Amniotic epithelial cell (primary cell): ENCODE measurements at regions not wholly inside any gene's neighbourhood (a gene's known extent, or its start where the extent isn't known, plus 50 kb on each side); places are given as distances from the start of the nearest gene placed in this dataset.
"Not testable (repeated sequence)": the region's sequence is repeated elsewhere in the genome, so short reads cannot be mapped to it uniquely, and the experiment has no call there.

ENCODE experiments used
- DNase-seq: peaks from one replicate; pipeline ENCODE4 v3.0.0-alpha.2; 2010; ENCODE audit warnings: low read depth

- not testable (repeated sequence) for DNase-seq
Observed at GRCh38 chr1:146883190-146883589, 54.9 kb upstream of the NBPF12 start.

DNA sequence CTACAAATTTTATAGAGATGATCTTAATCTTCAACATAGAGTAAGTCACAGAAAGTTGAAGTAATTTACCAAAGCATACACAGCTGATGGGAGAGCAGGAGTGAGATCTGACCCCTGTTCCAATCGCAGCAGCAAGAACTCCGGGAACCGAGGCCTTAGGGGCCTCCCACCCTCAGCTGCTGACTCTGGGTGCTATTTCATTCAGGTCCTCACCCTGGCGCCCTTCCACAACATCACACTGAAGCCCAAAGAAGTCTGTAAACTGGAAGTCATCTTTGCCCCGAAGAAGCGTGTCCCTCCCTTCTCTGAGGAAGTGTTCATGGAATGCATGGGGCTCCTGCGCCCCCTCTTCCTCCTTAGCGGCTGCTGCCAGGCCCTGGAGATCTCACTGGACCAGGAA is 57.0 kb upstream of the NBPF12 start:
- not testable (repeated sequence) for DNase-seq

DNA sequence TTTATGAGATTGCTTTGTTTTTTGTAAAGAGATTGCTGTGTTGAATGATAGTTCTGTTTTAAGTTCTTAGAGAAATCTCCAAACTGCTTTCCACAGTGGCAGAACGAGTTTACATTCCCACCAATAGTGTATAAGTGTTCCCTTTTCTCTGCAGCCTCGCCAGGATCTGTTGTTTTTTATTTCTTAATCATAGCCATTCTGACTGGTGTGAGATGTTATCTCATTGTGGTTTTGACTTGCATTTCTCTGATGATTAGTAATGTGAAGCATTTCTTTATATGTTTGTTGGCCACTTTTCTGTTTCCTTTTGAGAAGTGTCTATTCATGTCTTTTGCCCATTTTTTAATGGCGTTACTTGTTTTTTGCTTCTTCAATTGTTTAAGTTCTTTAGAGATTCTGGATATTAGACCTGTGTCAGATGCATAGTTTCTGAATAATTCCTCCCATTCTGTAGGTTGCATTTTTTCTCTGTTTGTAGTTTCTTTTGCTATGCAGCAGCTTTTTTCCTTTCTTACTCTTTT is 74.3 kb upstream of the NBPF12 start:
- DNase-seq = not testable (repeated sequence)

DNA sequence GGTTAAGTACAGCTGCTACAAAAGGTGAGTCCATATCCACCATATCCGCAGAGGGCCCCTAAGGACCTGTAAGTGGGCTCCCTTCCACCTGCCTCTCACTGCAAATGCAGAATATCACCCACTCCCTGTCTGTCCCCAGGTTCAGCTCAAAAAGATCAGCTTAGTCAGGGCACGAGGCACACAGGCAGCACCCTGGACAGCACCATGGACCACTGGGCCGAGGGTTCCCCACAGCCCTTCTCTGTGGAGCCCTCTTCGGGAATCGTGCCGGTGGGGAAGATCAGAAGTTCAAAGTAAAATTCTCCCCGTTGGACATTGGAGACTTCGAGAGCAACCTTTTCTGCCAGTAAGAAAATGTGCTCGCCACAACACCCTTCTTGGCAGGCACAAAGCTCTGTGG is 85.0 kb upstream of the NBPF12 start:
- DNase-seq = not testable (repeated sequence)

DNA sequence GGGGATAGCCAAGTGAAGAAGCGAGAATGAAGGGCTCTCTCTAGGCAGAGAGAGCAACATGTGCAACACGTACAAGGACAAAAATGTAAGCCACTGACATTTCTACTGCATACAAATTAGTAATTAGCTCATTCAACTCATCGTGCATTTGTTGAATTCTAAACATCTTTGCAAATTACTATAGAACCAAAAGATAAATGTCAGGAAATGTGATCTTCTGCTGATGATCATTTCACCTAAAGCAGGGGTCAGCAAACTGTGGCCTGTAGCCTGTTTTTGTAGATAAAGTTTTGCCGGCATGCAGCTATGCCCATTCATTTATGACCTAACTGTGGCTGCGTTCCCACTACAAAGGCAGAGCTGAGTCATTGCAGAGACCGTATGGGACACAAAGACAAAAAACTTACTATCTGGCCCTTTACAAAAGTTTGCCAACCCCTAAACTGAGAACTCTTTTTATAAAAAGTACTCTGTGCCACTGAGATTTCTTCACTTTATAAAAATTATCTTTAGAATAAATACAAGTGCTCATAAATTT is 87.7 kb upstream of the NBPF12 start:
- not testable (repeated sequence) for DNase-seq

GRCh38 chr1:146838725-146839124 is 99.4 kb upstream of the NBPF12 start:
- DNase-seq = not testable (repeated sequence)

- not testable (repeated sequence) for DNase-seq
Observed at GRCh38 chr1:146826957-146827356, 111.2 kb upstream of the NBPF12 start.

- DNase-seq = not testable (repeated sequence)
Observed at GRCh38 chr1:146794236-146794635, 143.9 kb upstream of the NBPF12 start.

GRCh38 chr1:146792725-146793124 is 145.4 kb upstream of the NBPF12 start:
- DNase-seq = not testable (repeated sequence)

GRCh38 chr1:146784212-146784940 is 153.7 kb upstream of the NBPF12 start:
- DNase-seq = not testable (repeated sequence)

GRCh38 chr1:146781235-146781634 is 156.9 kb upstream of the NBPF12 start:
- DNase-seq = not testable (repeated sequence)

DNA sequence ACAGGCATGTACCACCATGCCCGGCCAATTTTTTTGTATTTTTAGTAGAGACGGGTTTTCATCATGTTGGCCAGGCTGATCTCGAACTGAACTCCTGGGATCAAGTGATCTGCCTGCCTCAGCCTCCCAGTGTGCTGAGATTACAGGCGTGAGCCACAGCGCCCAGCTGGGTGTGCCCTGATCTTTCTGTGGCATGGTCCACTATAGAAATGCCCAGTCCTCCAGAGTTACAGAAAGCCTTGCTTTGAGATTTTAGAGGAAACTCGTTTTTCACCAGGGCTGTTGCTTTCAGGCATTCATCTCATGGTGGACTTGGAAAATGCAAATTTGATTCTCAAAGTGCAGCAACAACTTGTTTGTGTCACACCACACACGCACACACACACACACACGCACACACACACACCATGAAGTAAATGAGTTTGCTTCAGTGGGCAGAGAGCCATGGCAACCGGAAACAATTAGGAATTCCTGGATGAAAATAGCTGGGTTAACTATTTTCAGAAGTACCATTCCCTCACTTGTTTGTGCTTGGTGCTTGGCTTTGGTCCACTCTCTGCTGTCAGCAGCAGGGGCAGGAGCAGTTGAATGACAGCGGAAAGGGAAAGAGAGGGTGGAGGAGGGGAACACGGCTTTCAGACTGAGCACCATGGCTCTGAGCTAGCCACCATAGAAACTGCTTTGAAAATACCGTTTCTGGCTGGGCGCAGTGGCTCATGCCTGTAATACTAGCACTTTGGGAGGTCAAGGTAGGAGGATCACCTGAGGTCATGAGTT is 160.1 kb upstream of the NBPF12 start:
- DNase-seq = not testable (repeated sequence)

- not testable (repeated sequence) for DNase-seq
Observed at GRCh38 chr1:146774988-146775387, 163.1 kb upstream of the NBPF12 start.

DNA sequence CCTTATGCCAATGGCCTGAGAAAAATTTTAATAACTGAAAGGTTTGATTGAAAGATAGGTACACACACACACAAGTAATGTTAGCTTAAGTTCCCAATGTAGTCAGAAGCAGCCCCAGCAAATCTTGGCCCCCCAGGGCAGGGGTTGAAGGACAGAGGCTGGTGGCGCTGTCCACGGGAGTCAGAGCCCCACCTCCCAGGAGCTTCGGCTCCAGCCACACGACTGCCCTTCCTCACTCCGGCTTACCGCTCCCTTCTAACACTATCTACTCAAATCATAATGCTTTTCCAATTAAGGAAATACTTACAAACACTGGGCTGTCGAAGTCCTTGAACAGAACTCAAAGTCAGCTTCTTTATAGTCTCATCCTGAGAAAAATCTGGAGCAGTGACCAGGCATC is 163.9 kb upstream of the NBPF12 start:
- not testable (repeated sequence) for DNase-seq

DNA sequence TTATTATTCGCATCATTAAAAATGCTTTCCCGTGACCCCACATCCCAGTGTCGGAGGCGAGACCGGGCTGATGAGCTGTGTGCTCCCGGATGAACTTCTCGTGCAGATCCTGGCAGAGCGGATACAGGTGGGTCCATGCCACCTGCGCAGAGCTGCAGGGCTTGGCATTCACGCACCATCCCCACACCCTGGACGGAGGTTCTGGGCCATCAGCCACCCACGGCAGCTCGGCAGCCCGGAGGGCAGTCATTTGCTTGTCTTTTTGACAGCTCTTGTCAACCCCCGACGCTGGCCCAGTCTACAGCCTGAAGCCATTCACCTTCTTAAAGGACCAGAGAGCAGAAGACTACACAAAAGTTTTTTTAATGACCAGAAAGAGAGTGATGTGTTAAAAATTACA is 166.7 kb upstream of the NBPF12 start:
- DNase-seq = not testable (repeated sequence)

DNA sequence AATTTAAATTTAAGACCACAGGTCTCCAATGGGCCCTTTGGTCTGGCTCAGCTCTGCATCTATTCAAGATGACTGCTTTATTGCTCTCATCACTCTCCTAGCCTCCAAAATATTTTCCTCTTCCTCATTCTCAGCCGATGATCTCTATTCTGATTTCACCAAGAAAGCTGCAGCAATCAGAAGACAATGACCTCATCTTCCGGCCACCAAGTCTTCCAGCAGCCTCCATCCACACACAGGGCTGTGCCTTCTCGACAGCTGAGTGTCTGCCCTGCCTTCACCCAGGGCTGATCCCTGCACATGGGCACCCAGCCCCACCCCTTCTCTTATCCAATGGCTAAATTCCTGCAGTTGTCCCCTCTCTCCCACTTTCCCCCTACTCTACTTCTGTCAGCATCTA is 167.1 kb upstream of the NBPF12 start:
- DNase-seq = not testable (repeated sequence)

- not testable (repeated sequence) for DNase-seq
Observed at GRCh38 chr1:146763234-146763633, 174.9 kb upstream of the NBPF12 start.

DNA sequence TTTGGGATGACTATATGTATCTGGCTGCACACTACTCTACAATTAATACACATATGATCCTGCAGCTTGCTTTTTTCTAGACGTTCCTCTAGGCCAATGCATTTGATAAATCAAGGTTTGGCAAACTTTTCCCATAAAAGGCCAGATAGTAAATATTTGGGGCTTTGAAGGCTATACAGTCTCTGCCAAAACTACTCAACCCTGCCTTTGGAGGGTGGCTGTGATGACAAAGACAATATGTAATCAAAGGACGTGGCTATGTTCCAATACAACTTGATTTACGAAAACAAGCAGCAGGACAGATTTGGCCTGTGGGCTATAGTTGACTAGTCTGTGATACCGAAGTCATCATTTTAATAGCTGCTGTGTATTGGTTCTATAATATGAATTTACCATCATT is 181.3 kb upstream of the NBPF12 start:
- DNase-seq = not testable (repeated sequence)

DNA sequence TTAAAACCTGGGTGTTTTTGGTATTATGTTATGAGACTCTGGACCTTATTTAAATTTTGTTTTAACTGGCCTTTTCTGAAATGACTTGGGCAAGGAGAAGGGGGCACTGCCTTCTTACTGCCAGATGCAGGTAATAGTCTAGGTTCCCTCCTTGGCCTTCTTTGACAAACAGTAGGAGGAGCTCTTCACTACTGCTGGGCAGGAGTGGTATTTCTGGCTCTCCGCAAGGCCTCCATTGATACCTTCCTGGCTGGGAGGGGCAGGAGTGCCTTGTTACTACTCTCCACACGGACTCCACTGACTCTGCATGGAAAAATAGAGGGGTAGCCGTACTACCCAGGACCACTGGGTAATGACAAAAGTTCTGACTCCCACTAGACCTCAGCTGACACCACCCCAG is 189.4 kb upstream of the NBPF12 start:
- DNase-seq = not testable (repeated sequence)

DNA sequence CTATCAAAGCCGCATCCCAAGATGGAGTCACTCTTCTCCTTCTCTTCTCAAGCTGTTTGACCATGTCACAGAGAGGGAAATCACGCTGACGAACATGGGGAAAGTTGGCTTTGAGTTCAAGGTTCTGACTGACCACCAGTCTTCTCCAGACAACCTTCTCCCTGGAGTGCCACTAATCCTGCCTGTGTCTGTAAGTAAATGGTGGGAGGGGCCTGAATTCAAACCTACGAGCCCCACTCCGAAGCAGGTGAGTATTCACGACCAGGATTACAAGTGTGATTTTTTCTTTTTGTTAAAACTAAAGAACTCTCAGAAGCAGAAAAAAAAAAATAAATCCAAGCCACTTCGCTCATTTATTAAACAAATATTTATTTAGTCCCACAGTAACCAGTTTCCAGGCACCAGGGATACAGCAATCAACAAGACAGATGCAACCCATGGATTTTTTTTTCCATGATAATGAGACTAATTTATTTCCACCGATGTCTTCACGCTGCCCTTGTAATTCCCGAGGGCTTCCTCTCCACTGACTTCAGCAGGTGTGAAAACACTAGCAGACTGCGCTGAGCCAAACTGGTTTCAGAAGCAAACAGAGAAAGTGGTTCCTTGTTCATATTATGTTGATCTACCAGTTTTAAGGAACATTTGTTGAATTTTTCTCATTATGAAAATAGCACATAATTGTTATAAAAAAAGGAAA is 206.0 kb upstream of the NBPF12 start:
- DNase-seq = not testable (repeated sequence)

DNA sequence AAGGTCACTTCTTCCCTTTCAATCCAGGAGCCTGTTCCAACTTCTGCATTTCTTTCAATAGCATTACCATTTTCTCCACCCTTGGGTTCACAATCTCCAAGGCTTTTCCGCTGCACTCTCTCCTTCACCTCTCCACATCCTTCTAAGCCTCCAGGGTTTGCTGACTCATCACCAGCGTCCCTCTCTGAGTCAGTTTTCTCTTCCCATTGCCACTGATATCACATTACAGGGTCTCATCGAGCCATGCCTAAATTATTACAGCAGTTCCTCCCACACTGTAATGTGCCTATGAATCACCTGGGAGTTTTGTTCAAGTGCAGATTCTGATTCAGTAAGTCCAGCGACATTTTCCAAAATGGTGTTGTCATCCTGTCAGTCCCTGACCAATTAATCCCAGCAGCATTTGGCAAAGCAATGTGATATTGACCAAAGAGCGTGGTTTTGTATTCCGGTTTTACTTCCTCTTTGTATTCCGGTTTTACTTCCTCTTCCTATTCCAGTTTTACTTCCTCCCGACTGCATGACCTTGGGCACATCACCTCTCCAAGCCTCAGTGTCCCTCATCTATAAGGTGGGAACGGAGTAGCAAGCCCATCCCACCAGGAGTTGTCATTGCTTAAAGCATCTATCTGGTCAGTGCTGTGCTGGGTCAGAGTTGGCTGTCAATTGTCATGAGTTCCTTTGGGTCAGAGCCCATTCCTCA is 208.3 kb upstream of the NBPF12 start:
- DNase-seq = not testable (repeated sequence)
